DOHH2 (cell line): ENCODE measurements at regions not wholly inside any gene's neighbourhood (a gene's known extent, or its start where the extent isn't known, plus 50 kb on each side); places are given as distances from the start of the nearest gene placed in this dataset.
"Not testable (repeated sequence)": the region's sequence is repeated elsewhere in the genome, so short reads cannot be mapped to it uniquely, and the experiment has no call there.

ENCODE experiments used
- EZH2phosphoT487 ChIP-seq: fragments of 200-600 bp; sonication (generic); IDR thresholded peaks from 2 replicates; pipeline ENCODE4 v1.6.1; 2017; ENCODE audit warnings: borderline replicate concordance, mild to moderate bottlenecking, antibody characterized with exemption, low read length, moderate library complexity, mixed read lengths
- TF ChIP-seq, protein P1 (sequence below): fragments of 200-600 bp; sonication (generic); IDR thresholded peaks from one replicate; pipeline ENCODE4 v1.5.1; 2014; ENCODE audit warnings: antibody characterized with exemption, mild to moderate bottlenecking, low read depth, low read length; ENCODE audit not compliant: poor library complexity, severe bottlenecking

DNA sequence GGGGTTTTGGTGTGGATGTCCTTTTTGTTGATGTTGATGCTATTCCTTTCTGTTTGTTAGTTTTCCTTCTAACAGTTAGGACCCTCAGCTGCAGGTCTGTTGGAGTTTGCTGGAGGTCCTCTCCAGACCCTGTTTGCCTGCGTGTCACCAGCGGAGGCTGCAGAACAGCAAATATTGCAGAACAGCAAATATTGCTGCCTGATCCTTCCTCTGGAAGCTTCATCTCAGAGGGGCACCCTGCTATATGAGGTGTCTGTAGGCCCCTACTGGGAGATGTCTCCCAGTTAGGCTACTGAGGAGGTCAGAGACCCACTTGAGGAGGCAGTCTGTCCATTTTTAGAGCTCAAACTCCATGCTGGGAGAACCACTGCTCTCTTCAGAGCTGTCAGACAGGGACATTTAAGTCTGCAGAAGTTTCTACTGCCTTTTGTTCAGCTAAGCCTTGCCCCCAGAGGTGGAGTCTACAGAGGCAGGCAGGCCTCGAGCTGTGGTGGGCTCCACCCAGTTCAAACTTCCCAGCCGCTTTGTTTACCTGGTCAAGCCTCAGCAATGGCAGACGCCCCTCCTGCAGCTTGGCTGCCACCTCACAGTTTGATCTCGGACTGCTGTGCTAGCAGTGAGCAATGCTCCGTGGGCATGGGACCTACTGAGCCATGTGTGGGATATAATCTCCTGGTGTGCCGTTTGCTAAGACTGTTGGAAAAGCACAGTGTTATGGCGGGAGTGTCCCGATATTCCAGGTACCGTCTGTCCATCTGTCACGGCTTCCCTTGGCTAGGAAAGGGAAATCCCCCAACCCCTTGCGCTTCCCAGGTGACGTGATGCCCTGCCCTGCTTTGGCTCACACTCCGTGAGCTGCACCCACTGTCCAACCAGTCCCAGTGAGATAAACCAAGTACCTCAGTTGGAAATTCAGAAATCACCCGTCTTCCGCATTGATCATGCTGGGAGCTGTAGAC is 56.4 kb upstream of the CRYM start:
- TF ChIP-seq, protein P1, sequence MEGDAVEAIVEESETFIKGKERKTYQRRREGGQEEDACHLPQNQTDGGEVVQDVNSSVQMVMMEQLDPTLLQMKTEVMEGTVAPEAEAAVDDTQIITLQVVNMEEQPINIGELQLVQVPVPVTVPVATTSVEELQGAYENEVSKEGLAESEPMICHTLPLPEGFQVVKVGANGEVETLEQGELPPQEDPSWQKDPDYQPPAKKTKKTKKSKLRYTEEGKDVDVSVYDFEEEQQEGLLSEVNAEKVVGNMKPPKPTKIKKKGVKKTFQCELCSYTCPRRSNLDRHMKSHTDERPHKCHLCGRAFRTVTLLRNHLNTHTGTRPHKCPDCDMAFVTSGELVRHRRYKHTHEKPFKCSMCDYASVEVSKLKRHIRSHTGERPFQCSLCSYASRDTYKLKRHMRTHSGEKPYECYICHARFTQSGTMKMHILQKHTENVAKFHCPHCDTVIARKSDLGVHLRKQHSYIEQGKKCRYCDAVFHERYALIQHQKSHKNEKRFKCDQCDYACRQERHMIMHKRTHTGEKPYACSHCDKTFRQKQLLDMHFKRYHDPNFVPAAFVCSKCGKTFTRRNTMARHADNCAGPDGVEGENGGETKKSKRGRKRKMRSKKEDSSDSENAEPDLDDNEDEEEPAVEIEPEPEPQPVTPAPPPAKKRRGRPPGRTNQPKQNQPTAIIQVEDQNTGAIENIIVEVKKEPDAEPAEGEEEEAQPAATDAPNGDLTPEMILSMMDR: not testable (repeated sequence)
- TF ChIP-seq EZH2phosphoT487: not testable (repeated sequence)
